Fibroblast of peridontal ligament (primary cell): ENCODE measurements at regions not wholly inside any gene's neighbourhood (a gene's known extent, or its start where the extent isn't known, plus 50 kb on each side); places are given as distances from the start of the nearest gene placed in this dataset.

ENCODE experiments used
- DNase-seq: peaks from one replicate; pipeline ENCODE4 v3.0.0-alpha.2; 2010; ENCODE audit errors: extremely low read depth

GRCh38 chr18:52283927-52284326, 56.1 kb upstream of the DCC start:
- DNase-seq = no peak

GRCh38 chr18:52286675-52287074, 53.3 kb upstream of the DCC start:
- DNase-seq = no peak

GRCh38 chr18:52287151-52287550, 52.8 kb upstream of the DCC start:
- no peak for DNase-seq

GRCh38 chr18:52288403-52289004, 51.5 kb upstream of the DCC start:
- DNase-seq = no peak

GRCh38 chr18:52289392-52289791, 50.6 kb upstream of the DCC start:
- DNase-seq = no peak
